A172 (cell line): ENCODE measurements at regions not wholly inside any gene's neighbourhood (a gene's known extent, or its start where the extent isn't known, plus 50 kb on each side); places are given as distances from the start of the nearest gene placed in this dataset.

Source experiments
- DNase-seq: peaks from one replicate; pipeline ENCODE4 v3.0.0-alpha.2; 2015; ENCODE audit warnings: low spot score

- peak; percentile 98 for DNase-seq
Observed at GRCh38 chr16:86994651-86995171, 322.5 kb downstream of the C16orf95 start.

DNA sequence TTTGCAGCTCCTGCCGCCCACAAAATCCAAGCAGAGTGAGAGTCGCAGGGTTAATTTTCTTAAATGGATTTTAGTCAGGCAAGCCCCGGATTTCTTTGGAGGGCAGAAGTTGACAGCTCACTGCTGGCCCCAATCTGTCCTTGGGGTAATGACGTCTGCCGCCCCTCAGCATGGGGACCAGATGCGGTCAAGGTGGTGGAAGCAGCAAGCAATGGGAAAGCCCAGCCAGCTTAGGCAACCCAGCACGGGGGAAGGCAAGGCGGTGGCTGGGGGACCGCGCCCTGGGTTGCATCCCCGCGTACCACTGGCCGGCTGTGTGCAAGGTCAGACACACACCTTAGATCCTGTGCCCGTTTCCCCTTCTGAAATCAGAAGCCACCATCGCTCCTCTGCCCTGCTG is 321.7 kb downstream of the C16orf95 start:
- no peak for DNase-seq

DNA sequence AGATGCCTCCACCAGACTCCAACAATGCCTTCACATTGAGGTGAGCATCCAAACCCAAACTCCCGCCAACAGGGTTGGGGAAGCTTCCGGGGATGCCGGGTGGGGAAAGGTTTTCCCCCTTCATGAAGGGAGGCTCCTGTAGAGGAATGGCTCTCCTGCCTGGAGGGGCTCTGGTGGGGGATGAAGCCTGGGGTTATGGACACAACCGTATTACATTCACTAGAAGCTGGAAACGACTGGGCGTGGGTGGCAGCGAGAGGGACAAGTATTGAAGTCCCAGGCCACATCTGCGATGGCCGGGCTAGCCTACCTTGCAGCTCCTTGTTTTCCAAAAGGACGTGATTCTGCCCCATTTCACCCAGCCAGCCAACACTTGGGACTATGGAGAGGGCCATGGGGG is 321.1 kb downstream of the C16orf95 start:
- no peak for DNase-seq

GRCh38 chr16:86997058-86997457 is 320.1 kb downstream of the C16orf95 start:
- no peak for DNase-seq

- DNase-seq = no peak
Observed at GRCh38 chr16:86998196-86999001, 318.8 kb downstream of the C16orf95 start.

GRCh38 chr16:87000001-87000400 is 317.2 kb downstream of the C16orf95 start:
- DNase-seq = no peak

GRCh38 chr16:87002717-87003413 is 314.3 kb downstream of the C16orf95 start:
- no peak for DNase-seq

DNA sequence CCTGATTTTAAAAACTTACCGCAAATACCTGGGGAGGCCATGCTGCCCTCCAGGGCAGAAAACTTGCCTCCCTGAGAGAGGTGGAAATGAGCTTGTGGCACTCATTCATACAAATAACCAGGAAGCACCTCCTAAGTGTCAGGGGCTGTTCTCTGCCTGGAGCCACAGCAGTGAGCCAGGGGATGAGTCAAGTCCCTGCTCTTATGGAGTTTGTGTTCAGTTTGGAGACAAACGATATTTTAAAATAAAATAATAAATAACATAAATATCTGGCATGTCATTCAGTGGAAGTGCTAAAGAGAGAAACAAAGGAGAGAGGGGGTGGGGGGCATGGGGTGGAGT is 313.8 kb downstream of the C16orf95 start:
- no peak for DNase-seq

GRCh38 chr16:87006021-87006420 is 311.2 kb downstream of the C16orf95 start:
- DNase-seq = no peak

- no peak for DNase-seq
Observed at GRCh38 chr16:87006789-87007745, 310.1 kb downstream of the C16orf95 start.

GRCh38 chr16:87007907-87008306 is 309.3 kb downstream of the C16orf95 start:
- no peak for DNase-seq

DNA sequence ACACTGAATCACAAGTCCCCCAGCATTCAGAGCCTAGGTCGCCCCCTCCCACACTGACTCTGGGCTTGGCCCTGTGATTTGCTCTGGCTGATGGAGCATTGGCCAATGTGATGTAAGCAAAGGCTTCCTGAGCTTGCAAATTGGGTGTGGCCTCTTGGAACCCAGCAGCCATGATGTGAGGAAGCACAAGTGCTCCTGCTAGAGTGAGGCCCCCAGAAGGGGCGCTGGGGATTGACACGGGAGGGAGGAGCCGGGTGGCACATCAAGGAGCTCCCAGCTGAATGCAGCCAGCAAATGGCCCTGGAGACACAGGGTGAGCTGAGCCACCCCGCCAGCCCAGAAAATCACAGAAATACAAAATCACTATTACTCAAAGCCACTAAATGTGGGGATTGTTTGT is 308.5 kb downstream of the C16orf95 start:
- no peak for DNase-seq

GRCh38 chr16:87012954-87013938 is 303.9 kb downstream of the C16orf95 start:
- DNase-seq = no peak

DNA sequence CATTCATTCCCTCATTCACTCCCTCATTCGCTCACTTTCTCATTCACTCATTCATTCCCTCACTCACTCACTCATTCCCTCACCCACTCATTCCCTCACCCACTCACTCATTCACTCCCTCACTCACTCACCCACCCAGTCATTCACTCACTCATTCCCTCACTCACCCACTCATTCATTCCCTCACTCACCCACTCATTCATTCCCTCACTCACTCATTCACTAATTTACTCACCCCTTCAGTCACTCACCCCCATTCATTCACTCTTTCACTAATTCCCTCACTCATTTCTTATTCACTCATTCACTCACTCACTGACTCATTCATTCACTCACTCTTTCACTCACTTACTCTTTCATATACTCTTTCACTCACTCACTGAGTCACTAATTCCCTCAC is 303.1 kb downstream of the C16orf95 start:
- no peak for DNase-seq

- no peak for DNase-seq
Observed at GRCh38 chr16:87015021-87015420, 302.2 kb downstream of the C16orf95 start.

DNA sequence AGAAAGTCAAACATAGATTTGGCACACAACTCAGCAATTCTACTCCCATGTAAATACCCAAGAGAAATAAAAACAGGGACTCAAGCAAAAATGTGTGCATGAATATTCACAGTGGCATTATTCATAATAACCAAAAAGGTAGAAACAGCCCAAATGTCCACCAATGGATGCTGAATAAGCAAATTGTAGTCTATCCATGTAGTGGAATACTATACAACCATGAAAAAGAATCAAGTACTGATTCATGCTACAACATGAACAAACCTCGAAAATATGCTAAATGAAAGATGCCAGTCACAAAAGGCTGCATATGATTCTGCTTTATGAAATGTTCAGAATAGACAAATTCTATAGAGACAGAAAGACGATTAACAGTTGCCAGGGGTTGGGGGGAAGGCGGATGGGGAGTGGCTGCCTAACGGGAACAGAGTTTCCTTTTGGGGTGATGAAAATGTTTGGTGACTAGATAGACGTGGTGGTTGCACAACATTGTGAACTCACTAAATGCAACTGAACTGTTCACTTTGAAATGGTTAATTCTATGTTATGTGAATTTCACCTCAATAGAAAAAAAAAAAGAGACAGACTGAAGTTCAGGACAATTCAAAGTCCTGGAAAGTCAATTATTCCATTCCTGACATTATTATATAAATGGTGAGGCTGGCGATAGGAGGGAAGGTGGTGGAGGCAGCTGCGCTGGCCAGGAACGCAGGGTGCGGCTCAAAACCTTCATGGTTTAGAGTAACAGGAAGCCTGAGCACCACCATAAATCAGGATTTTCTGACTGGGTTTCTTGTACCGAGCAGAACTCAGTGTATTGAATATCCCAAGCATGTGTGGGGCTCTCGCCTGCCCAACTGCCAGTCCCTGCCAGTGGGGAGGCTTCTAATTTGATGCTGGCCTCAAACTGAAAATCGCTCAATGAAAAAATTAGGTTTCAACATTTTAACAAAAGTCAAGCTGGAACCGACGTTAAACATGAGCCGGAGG is 300.9 kb downstream of the C16orf95 start:
- peak; percentile 57 for DNase-seq

GRCh38 chr16:87017371-87018012 is 299.7 kb downstream of the C16orf95 start:
- DNase-seq = peak; percentile 99

GRCh38 chr16:87025676-87026075 is 291.5 kb downstream of the C16orf95 start:
- DNase-seq = no peak

GRCh38 chr16:87027056-87027616 is 290.1 kb downstream of the C16orf95 start:
- no peak for DNase-seq
